OCI-LY7 (cell line): ENCODE measurements at regions not wholly inside any gene's neighbourhood (a gene's known extent, or its start where the extent isn't known, plus 50 kb on each side); places are given as distances from the start of the nearest gene placed in this dataset.

Experiments
- BruUV-seq: library from RNA; stranded (reverse); fragments of 400-500 nt; replicated peaks from 2 replicates; lab custom pipeline; 2021; lab: Mats Ljungman, UMichigan
- CTCF ChIA-PET: fragments of 300-600 bp; sonication (Branson Sonifier 250); formaldehyde crosslinking; loops from one replicate; lab custom pipeline; 2022; ENCODE audit warnings: antibody characterized with exemption; ENCODE audit not compliant: unreplicated experiment; lab: Charles Lee
- POLR2A ChIA-PET: fragments of 300-600 bp; sonication (Branson Sonifier 250); formaldehyde crosslinking; loops from one replicate; lab custom pipeline; 2022; ENCODE audit warnings: antibody characterized with exemption; lab: Charles Lee
- DNase-seq: peaks from one replicate; pipeline ENCODE4 v3.0.0-alpha.2; 2015; ENCODE audit warnings: low spot score
- H2AFZ ChIP-seq: fragments of 200-600 bp; sonication (generic), shearing (Covaris generic); 2 replicates; pipeline ENCODE4 v1.6.1; 2014; ENCODE audit warnings: mild to moderate bottlenecking, antibody characterized with exemption, low read length, moderate library complexity
- H3K27ac ChIP-seq: fragments of 200-600 bp; sonication (generic); 2 replicates; pipeline ENCODE4 v1.5.1; 2014; ENCODE audit warnings: mixed run types, low read depth, mild to moderate bottlenecking, moderate library complexity, low read length, inconsistent platforms; ENCODE audit not compliant: poor library complexity, severe bottlenecking
- H3K36me3 ChIP-seq: fragments of 200-600 bp; sonication (generic); 2 replicates; pipeline ENCODE4 v1.6.1; 2014; ENCODE audit warnings: mild to moderate bottlenecking, antibody characterized with exemption, low read length, moderate library complexity, mixed read lengths; ENCODE audit not compliant: insufficient read depth
- H3K4me1 ChIP-seq: fragments of 200-600 bp; sonication (generic); 2 replicates; pipeline ENCODE4 v1.5.1; 2014; ENCODE audit warnings: mild to moderate bottlenecking, low read length; ENCODE audit not compliant: insufficient read depth, poor library complexity, severe bottlenecking
- H3K4me2 ChIP-seq: fragments of 200-600 bp; sonication (generic); 2 replicates; pipeline ENCODE4 v1.6.1; 2014; ENCODE audit warnings: mild to moderate bottlenecking, low read length
- H3K4me3 ChIP-seq: fragments of 200-600 bp; sonication (generic); 2 replicates; pipeline ENCODE4 v1.5.1; 2014; ENCODE audit warnings: mild to moderate bottlenecking, low read depth, low read length; ENCODE audit not compliant: poor library complexity, severe bottlenecking
- H3K79me2 ChIP-seq: fragments of 200-600 bp; sonication (generic); 2 replicates; pipeline ENCODE4 v1.6.1; 2016; ENCODE audit warnings: low read depth, mild to moderate bottlenecking, low read length, moderate library complexity, mixed read lengths; ENCODE audit not compliant: insufficient read depth
- H3K9me2 ChIP-seq: fragments of 200-600 bp; sonication (generic); 2 replicates; pipeline ENCODE4 v1.6.1; 2016; ENCODE audit warnings: mild to moderate bottlenecking, low read length, mixed read lengths; ENCODE audit not compliant: insufficient read depth
- H3K9me3 ChIP-seq: fragments of 200-600 bp; sonication (generic); 2 replicates; pipeline ENCODE4 v1.6.1; 2014; ENCODE audit warnings: mild to moderate bottlenecking, mixed run types, low read length, mixed read lengths
- H4K20me1 ChIP-seq: fragments of 200-600 bp; sonication (generic); 2 replicates; pipeline ENCODE4 v1.6.1; 2014; ENCODE audit warnings: mild to moderate bottlenecking, antibody characterized with exemption, low read length, moderate library complexity, mixed read lengths; ENCODE audit not compliant: insufficient read depth
- EZH2phosphoT487 ChIP-seq: fragments of 200-600 bp; sonication (generic); IDR thresholded peaks from 2 replicates; pipeline ENCODE4 v1.6.1; 2018; ENCODE audit warnings: low read depth, borderline replicate concordance, mild to moderate bottlenecking, mixed run types, antibody characterized with exemption, low read length, moderate library complexity, mixed read lengths
- intact Hi-C: fragments of 100-400 bp; cut with micrococcal nuclease; formaldehyde crosslinking; loops from one replicate; pipeline ENCODE4 v1.10.0; 2022; ENCODE audit not compliant: unreplicated experiment
- TF ChIP-seq, protein P1 (sequence below): fragments of 200-600 bp; sonication (generic); conservative IDR thresholded peaks from 2 replicates; pipeline ENCODE4 v1.5.1; 2014; ENCODE audit warnings: mild to moderate bottlenecking, antibody characterized with exemption, low read length, moderate library complexity, mixed read lengths

DNA sequence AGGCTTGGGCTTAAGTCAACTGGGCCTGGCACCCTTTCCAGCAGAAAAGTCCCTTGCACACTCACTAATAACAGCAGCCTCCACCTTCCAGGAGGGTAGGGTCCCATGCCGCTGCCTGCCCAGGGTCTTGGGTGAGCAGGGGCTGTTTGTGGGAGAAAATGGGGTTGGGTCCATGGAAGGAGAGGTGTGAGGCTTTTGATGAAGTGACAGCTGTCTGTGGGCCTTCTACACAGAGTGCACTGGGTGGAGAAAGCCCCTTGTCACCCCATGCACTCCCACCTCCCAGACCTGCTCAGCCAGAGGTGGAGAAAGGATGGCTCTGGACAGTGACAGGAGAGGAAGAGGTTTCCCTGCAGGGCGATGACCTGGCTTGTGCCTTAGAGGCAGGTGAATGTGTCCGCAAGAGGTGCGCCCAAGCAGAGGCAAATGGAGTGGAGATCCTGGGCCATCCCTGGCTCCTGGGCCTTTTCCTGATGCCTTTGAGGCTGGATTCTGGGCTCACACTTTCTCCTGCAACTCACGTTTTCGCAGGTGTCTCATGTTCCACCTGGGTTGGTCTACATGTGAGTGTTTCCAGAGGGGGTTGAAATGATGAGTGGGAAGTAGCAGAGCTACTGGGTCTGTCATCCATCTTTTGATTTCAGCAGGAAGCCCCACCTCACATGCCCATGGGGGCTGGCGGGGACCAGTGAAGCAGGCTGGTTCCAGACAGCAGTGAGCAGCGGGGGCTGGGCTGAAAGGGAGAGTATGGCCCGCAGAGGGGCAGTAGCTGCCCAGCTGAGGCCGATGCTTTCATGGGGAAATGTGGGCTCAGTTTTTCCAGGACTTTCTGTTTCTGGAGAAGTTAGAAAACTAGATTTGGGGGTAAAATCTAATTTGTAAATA lies 85.2 kb upstream of the PRR23E start:
- Histone ChIP-seq H3K9me3 (peaks cover 13% of the 10 kb centered on the region; the same call in 1 of the 2 replicates), H3K4me2 (no peak overlapping the region), H4K20me1 (no peaks in the 10 kb centered on the region), H3K4me3 (no peak overlapping the region), H3K9me2 (no peaks in the 10 kb centered on the region), H3K36me3 (no peaks in the 10 kb centered on the region), H2AFZ (no peak overlapping the region), H3K79me2 (no peaks in the 10 kb centered on the region), H3K27ac (no peak overlapping the region), H3K4me1 (no peaks in the 10 kb centered on the region)
- intact Hi-C loops, result no loop called here
- BruUV-seq, result no TSS peak
- ChIA-PET POLR2A (no interaction called here), CTCF (no interaction called here)
- no peak for DNase-seq
- TF ChIP-seq, protein P1, sequence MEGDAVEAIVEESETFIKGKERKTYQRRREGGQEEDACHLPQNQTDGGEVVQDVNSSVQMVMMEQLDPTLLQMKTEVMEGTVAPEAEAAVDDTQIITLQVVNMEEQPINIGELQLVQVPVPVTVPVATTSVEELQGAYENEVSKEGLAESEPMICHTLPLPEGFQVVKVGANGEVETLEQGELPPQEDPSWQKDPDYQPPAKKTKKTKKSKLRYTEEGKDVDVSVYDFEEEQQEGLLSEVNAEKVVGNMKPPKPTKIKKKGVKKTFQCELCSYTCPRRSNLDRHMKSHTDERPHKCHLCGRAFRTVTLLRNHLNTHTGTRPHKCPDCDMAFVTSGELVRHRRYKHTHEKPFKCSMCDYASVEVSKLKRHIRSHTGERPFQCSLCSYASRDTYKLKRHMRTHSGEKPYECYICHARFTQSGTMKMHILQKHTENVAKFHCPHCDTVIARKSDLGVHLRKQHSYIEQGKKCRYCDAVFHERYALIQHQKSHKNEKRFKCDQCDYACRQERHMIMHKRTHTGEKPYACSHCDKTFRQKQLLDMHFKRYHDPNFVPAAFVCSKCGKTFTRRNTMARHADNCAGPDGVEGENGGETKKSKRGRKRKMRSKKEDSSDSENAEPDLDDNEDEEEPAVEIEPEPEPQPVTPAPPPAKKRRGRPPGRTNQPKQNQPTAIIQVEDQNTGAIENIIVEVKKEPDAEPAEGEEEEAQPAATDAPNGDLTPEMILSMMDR, result no peak
- no peak for TF ChIP-seq EZH2phosphoT487

DNA sequence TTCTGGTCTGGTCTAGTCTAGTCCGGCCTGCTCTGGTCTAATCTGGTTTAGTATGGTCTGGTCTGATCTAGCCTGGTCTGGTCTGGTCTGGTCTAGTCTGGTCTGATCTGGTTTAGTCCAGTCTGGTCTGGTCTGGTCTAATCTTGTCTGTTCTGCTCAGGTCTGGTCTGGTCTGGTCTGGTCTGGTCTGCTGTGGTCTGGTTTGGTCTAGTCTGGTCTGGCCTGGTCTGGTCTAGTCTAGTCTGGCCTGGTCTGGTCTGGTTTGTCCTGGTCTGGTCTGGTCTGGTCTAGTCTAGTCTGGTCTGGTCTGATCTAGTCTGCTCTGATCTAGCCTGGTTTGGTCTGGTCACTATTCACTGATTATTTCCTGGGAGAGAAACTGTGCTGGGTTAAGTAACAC lies 84.1 kb upstream of the PRR23E start:
- Histone ChIP-seq H3K9me3 (peaks cover 16% of the 10 kb centered on the region; the same call in 1 of the 2 replicates), H3K9me2 (no peaks in the 10 kb centered on the region), H3K4me2 (no peak overlapping the region), H3K79me2 (no peaks in the 10 kb centered on the region), H3K27ac (no peak overlapping the region), H3K4me3 (no peak overlapping the region), H3K36me3 (no peaks in the 10 kb centered on the region), H2AFZ (no peak overlapping the region), H3K4me1 (no peaks in the 10 kb centered on the region), H4K20me1 (no peaks in the 10 kb centered on the region)
- ChIA-PET CTCF (no interaction called here), POLR2A (no interaction called here)
- intact Hi-C loops, result no loop called here
- BruUV-seq, result no TSS peak
- TF ChIP-seq, protein P1, result no peak
- TF ChIP-seq EZH2phosphoT487, result no peak
- no peak for DNase-seq
